K562 (cell line): ENCODE measurements at regions not wholly inside any gene's neighbourhood (a gene's known extent, or its start where the extent isn't known, plus 50 kb on each side); places are given as distances from the start of the nearest gene placed in this dataset.

ENCODE experiments used
- ATAC-seq: fragments of 200-7000 bp; cut with Tn5 transposase; 3 replicates; pipeline ENCODE4 v1.9.1; 2020; ENCODE audit warnings: moderate library complexity
- BruUV-seq: library from RNA; stranded (reverse); fragments of 400-500 nt; replicated peaks from 2 replicates; lab custom pipeline; 2021; lab: Mats Ljungman, UMichigan
- CTCF ChIA-PET: fragments of 300-600 bp; formaldehyde crosslinking; extraction: SDS; loops from one replicate; lab custom pipeline; 2021; ENCODE audit warnings: low intra/inter-chr PET ratio; lab: Yijun Ruan, JAX
- POLR2A ChIA-PET: fragments of 300-600, 350-650 bp; sonication (Branson Sonifier 250); formaldehyde crosslinking; extraction: SDS; loops from one replicate; lab custom pipeline; 2021; ENCODE audit warnings: antibody characterized with exemption, inconsistent platforms; lab: Yijun Ruan, JAX
- DNase-seq, 4 experiments: peaks; one replicate each; pipeline versions ENCODE4 v3.0.0 to v3.0.0-alpha.2; 2011 to 2018; ENCODE audit warnings: low spot score in 3 of 4, mixed read lengths in 3 of 4; ENCODE audit errors: extremely low read depth in 1 of 4
- FAIRE-seq: peaks from 2 replicates; lab custom pipeline; 2011; peaks lifted over from hg19 to GRCh38; lab: Jason Lieb, UNC
- H2AFZ ChIP-seq: 2 replicates; pipeline ENCODE4 v1.6.0; 2011; ENCODE audit warnings: low read depth, low read length, control low read depth, inconsistent platforms
- H3K27ac ChIP-seq: fragments of 200-600 bp; 3 replicates; pipeline ENCODE4 v1.8.0; 2011; ENCODE audit warnings: low read depth, mild to moderate bottlenecking, control low read depth, inconsistent platforms, low read length, moderate library complexity, mixed read lengths; ENCODE audit errors: extremely low read depth
- H3K27me3 ChIP-seq, 2 experiments: fragments of 300-600 bp in 1 of 2; 2 replicates in 1 of 2; 3 replicates in 1 of 2; pipeline versions ENCODE4 v1.6.0 to v1.8.0; 2011; ENCODE audit warnings: inconsistent platforms in 2 of 2, low read length in 2 of 2, mild to moderate bottlenecking in 1 of 2, mixed read lengths in 1 of 2, moderate library complexity in 1 of 2; ENCODE audit not compliant: control insufficient read depth in 2 of 2, insufficient read depth in 2 of 2
- H3K36me3 ChIP-seq: fragments of 300-600 bp; 3 replicates; pipeline ENCODE4 v1.8.0; 2011; ENCODE audit warnings: mild to moderate bottlenecking, low read length, inconsistent platforms; ENCODE audit not compliant: control insufficient read depth, insufficient read depth
- H3K4me1 ChIP-seq, 2 experiments: fragments of 200-600 bp in 1 of 2; replicated peaks in 1 of 2; 2 replicates in 1 of 2; 3 replicates in 1 of 2; pipeline versions ENCODE4 v1.5.1 to v1.8.0; 2011; ENCODE audit warnings: inconsistent platforms in 2 of 2, low read length in 2 of 2, mild to moderate bottlenecking in 1 of 2, mixed read lengths in 1 of 2, moderate library complexity in 1 of 2; ENCODE audit not compliant: control insufficient read depth in 2 of 2, insufficient read depth in 2 of 2
- H3K4me2 ChIP-seq: 2 replicates; pipeline ENCODE4 v1.6.1; 2011; ENCODE audit warnings: low read length, control low read depth, inconsistent platforms, mixed read lengths; ENCODE audit not compliant: insufficient read depth
- H3K4me3 ChIP-seq: fragments of 200-600 bp; sonication (generic), shearing (Covaris generic); 2 replicates; pipeline ENCODE4 v1.5.1; 2016; ENCODE audit warnings: control low read depth, inconsistent platforms
- H3K79me2 ChIP-seq: fragments of 200-600 bp; 3 replicates; pipeline ENCODE4 v1.8.0; 2011; ENCODE audit warnings: low read length, inconsistent platforms; ENCODE audit not compliant: control insufficient read depth, insufficient read depth
- H3K9ac ChIP-seq, 2 experiments: 2 replicates each; pipeline versions ENCODE4 v1.6.0 to v1.6.1; 2011; ENCODE audit warnings: low read depth in 2 of 2, low read length in 2 of 2, control low read depth in 1 of 2, inconsistent platforms in 1 of 2, mild to moderate bottlenecking in 1 of 2, mixed read lengths in 1 of 2; ENCODE audit not compliant: insufficient read depth in 1 of 2
- H3K9me1 ChIP-seq: one replicate; pipeline ENCODE4 v1.6.0; 2011; ENCODE audit warnings: inconsistent platforms, mild to moderate bottlenecking, low read length, moderate library complexity; ENCODE audit not compliant: control insufficient read depth, insufficient read depth
- H3K9me3 ChIP-seq: replicated peaks from 2 replicates; pipeline ENCODE4 v1.5.1; 2011; ENCODE audit warnings: low read depth, low read length, inconsistent platforms; ENCODE audit not compliant: control insufficient read depth, insufficient read depth
- H4K20me1 ChIP-seq: replicated peaks from 2 replicates; pipeline ENCODE4 v1.6.1; 2011; ENCODE audit warnings: low read length, inconsistent platforms, mixed read lengths; ENCODE audit not compliant: control insufficient read depth, insufficient read depth
- C11orf30 ChIP-seq: fragments of 450-650 bp; IDR thresholded peaks from 2 replicates; pipeline ENCODE4 v1.6.1; 2016; ENCODE audit warnings: low read depth, mild to moderate bottlenecking
- DIDO1 ChIP-seq: fragments of 450-650 bp; IDR thresholded peaks from 2 replicates; pipeline ENCODE4 v1.6.1; 2016; ENCODE audit warnings: low read depth, missing biosample characterization, missing genetic modification characterization
- HDAC8 ChIP-seq: fragments of 450-650 bp; IDR thresholded peaks from 2 replicates; pipeline ENCODE4 v1.6.1; 2016; ENCODE audit warnings: mild to moderate bottlenecking, missing genetic modification characterization, moderate library complexity, missing compliant biosample characterization
- IFI16 ChIP-seq: fragments of 250-450 bp; sonication (Bioruptor Pico); IDR thresholded peaks from 2 replicates; pipeline ENCODE4 v2.1.2; 2022; ENCODE audit warnings: mild to moderate bottlenecking, inconsistent platforms
- RBBP5 ChIP-seq: fragments of 200-600 bp; sonication (generic); IDR thresholded peaks from 2 replicates; pipeline ENCODE4 v1.6.1; 2012; ENCODE audit warnings: borderline replicate concordance, mild to moderate bottlenecking, low read length, control low read depth, inconsistent platforms; ENCODE audit not compliant: insufficient read depth, poor library complexity, severe bottlenecking
- RNF2 ChIP-seq: sonication (generic); IDR thresholded peaks from 2 replicates; pipeline ENCODE4 v1.6.1; 2016
- SMARCB1 ChIP-seq: IDR thresholded peaks from 2 replicates; pipeline ENCODE4 v1.6.1; 2011; ENCODE audit warnings: improper control_type of control experiment, low read depth; ENCODE audit not compliant: insufficient read length
- ZNF232 ChIP-seq: sonication (generic); formaldehyde crosslinking; IDR thresholded peaks from 2 replicates; pipeline ENCODE4 v1.8.0; 2022; ENCODE audit warnings: mild to moderate bottlenecking, missing genetic modification reagents
- ZNF3 ChIP-seq: fragments of 250-450 bp; sonication (Bioruptor Pico); IDR thresholded peaks from 2 replicates; pipeline ENCODE4 v1.5.0; 2021; ENCODE audit warnings: mild to moderate bottlenecking, moderate library complexity
- ZNF699 ChIP-seq: fragments of 250-450 bp; sonication (Bioruptor Pico); IDR thresholded peaks from 2 replicates; pipeline ENCODE4 v1.8.0; 2021; ENCODE audit warnings: mild to moderate bottlenecking, moderate library complexity; ENCODE audit not compliant: insufficient replicate concordance
- in situ Hi-C: fragments of 300-500 bp; cut with MboI; formaldehyde crosslinking; loops from 4 replicates; pipeline ENCODE4 v1.15.0; 2018; ENCODE audit warnings: inconsistent platforms, mixed read lengths
- intact Hi-C: fragments of 100-400 bp; cut with micrococcal nuclease; formaldehyde crosslinking; loops from 2 replicates; pipeline ENCODE4 v1.14.2; 2022
- TF ChIP-seq, protein P1 (sequence below): fragments of 450-650 bp; IDR thresholded peaks from 2 replicates; pipeline ENCODE4 v1.6.1; 2017; ENCODE audit warnings: mild to moderate bottlenecking, moderate library complexity
- TF ChIP-seq, protein P2 (sequence below): fragments of 200-800 bp; sonication (Bioruptor generic); IDR thresholded peaks from 2 replicates; pipeline ENCODE4 v1.6.1; 2017; ENCODE audit warnings: missing genetic modification characterization, missing compliant biosample characterization
- TF ChIP-seq, protein P3 (sequence below): fragments of 250-450 bp; sonication (Bioruptor Pico); IDR thresholded peaks from 2 replicates; pipeline ENCODE4 v1.8.0; 2022; ENCODE audit warnings: inconsistent platforms
- TF ChIP-seq, protein P4 (sequence below): sonication (generic); formaldehyde crosslinking; IDR thresholded peaks from 2 replicates; pipeline ENCODE4 v1.8.0; 2023; ENCODE audit warnings: missing genetic modification reagents, mild to moderate bottlenecking, borderline replicate concordance

DNA sequence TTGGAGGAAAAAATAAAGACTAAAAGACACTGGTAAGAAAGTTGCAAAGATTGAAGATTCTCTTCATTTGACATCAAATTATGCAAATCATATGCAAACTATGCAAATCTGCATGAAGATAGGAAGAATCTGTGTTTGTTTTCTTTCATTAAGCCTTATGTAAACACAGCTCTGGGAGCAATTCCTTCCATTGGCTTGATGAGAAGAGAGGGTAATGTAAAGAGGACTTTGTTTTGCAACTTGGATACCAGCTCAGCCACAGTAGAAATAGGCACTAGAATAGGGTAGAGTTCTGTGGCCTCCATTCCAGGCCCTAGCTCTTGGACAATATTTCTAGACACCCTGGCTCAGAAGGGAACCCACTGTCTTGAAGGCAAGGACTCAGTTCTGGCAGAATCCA lies 388.4 kb upstream of the RASGEF1B start:
- no peak overlapping the region for H3K9ac ChIP-seq
- H3K4me3 ChIP-seq, result no peak overlapping the region
- no peak overlapping the region for H3K4me2 ChIP-seq
- no peaks in the 10 kb centered on the region for H3K9me3 ChIP-seq
- intact Hi-C loops, result no loop called here
- POLR2A ChIA-PET, result no interaction called here
- no peaks in the 10 kb centered on the region for H4K20me1 ChIP-seq
- H3K36me3 ChIP-seq, result no peaks in the 10 kb centered on the region
- no peaks in the 10 kb centered on the region for H3K4me1 ChIP-seq
- in situ Hi-C loops, result no loop called here
- H3K79me2 ChIP-seq, result no peaks in the 10 kb centered on the region
- H3K9me1 ChIP-seq, result no peaks in the 10 kb centered on the region
- no TSS peak for BruUV-seq
- CTCF ChIA-PET, result interaction anchor here (0.6 kb wide), 1 partner anchor 169 kb away, joined by 3 read pairs; no protein-coding TSS in a partner anchor
- no peaks in the 10 kb centered on the region for H3K27me3 ChIP-seq
- ATAC-seq, result no peak
- no peak for FAIRE-seq
- H2AFZ ChIP-seq, result no peak overlapping the region
- no peak overlapping the region for H3K27ac ChIP-seq
- DNase-seq, result no peak
- TF ChIP-seq SMARCB1 (no peak), ZNF232 (CRISPR knock-in tag) (no peak), RNF2 (no peak), C11orf30 (no peak), HDAC8 (tag) (no peak), RBBP5 (no peak), ZNF699 (CRISPR knock-in tag) (no peak), ZNF3 (CRISPR knock-in tag) (no peak), DIDO1 (no peak), IFI16 (CRISPR knock-in tag) (no peak)
- TF ChIP-seq, protein P1, sequence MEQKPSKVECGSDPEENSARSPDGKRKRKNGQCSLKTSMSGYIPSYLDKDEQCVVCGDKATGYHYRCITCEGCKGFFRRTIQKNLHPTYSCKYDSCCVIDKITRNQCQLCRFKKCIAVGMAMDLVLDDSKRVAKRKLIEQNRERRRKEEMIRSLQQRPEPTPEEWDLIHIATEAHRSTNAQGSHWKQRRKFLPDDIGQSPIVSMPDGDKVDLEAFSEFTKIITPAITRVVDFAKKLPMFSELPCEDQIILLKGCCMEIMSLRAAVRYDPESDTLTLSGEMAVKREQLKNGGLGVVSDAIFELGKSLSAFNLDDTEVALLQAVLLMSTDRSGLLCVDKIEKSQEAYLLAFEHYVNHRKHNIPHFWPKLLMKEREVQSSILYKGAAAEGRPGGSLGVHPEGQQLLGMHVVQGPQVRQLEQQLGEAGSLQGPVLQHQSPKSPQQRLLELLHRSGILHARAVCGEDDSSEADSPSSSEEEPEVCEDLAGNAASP, result no peak
- TF ChIP-seq, protein P2, sequence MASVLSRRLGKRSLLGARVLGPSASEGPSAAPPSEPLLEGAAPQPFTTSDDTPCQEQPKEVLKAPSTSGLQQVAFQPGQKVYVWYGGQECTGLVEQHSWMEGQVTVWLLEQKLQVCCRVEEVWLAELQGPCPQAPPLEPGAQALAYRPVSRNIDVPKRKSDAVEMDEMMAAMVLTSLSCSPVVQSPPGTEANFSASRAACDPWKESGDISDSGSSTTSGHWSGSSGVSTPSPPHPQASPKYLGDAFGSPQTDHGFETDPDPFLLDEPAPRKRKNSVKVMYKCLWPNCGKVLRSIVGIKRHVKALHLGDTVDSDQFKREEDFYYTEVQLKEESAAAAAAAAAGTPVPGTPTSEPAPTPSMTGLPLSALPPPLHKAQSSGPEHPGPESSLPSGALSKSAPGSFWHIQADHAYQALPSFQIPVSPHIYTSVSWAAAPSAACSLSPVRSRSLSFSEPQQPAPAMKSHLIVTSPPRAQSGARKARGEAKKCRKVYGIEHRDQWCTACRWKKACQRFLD (CRISPR knock-in tag), result no peak
- TF ChIP-seq, protein P3, sequence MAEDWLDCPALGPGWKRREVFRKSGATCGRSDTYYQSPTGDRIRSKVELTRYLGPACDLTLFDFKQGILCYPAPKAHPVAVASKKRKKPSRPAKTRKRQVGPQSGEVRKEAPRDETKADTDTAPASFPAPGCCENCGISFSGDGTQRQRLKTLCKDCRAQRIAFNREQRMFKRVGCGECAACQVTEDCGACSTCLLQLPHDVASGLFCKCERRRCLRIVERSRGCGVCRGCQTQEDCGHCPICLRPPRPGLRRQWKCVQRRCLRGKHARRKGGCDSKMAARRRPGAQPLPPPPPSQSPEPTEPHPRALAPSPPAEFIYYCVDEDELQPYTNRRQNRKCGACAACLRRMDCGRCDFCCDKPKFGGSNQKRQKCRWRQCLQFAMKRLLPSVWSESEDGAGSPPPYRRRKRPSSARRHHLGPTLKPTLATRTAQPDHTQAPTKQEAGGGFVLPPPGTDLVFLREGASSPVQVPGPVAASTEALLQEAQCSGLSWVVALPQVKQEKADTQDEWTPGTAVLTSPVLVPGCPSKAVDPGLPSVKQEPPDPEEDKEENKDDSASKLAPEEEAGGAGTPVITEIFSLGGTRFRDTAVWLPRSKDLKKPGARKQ (CRISPR knock-in tag), result no peak
- TF ChIP-seq, protein P4, sequence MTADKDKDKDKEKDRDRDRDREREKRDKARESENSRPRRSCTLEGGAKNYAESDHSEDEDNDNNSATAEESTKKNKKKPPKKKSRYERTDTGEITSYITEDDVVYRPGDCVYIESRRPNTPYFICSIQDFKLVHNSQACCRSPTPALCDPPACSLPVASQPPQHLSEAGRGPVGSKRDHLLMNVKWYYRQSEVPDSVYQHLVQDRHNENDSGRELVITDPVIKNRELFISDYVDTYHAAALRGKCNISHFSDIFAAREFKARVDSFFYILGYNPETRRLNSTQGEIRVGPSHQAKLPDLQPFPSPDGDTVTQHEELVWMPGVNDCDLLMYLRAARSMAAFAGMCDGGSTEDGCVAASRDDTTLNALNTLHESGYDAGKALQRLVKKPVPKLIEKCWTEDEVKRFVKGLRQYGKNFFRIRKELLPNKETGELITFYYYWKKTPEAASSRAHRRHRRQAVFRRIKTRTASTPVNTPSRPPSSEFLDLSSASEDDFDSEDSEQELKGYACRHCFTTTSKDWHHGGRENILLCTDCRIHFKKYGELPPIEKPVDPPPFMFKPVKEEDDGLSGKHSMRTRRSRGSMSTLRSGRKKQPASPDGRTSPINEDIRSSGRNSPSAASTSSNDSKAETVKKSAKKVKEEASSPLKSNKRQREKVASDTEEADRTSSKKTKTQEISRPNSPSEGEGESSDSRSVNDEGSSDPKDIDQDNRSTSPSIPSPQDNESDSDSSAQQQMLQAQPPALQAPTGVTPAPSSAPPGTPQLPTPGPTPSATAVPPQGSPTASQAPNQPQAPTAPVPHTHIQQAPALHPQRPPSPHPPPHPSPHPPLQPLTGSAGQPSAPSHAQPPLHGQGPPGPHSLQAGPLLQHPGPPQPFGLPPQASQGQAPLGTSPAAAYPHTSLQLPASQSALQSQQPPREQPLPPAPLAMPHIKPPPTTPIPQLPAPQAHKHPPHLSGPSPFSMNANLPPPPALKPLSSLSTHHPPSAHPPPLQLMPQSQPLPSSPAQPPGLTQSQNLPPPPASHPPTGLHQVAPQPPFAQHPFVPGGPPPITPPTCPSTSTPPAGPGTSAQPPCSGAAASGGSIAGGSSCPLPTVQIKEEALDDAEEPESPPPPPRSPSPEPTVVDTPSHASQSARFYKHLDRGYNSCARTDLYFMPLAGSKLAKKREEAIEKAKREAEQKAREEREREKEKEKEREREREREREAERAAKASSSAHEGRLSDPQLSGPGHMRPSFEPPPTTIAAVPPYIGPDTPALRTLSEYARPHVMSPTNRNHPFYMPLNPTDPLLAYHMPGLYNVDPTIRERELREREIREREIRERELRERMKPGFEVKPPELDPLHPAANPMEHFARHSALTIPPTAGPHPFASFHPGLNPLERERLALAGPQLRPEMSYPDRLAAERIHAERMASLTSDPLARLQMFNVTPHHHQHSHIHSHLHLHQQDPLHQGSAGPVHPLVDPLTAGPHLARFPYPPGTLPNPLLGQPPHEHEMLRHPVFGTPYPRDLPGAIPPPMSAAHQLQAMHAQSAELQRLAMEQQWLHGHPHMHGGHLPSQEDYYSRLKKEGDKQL (CRISPR knock-in tag), result no peak
